ENCODE measurements at regions not wholly inside any gene's neighbourhood (a gene's known extent, or its start where the extent isn't known, plus 50 kb on each side); places are given as distances from the start of the nearest gene placed in this dataset.

- no peak for TF ChIP-seq POLR2A (IDR thresholded peaks at IDR 0.05)
- TF ChIP-seq, protein P1, sequence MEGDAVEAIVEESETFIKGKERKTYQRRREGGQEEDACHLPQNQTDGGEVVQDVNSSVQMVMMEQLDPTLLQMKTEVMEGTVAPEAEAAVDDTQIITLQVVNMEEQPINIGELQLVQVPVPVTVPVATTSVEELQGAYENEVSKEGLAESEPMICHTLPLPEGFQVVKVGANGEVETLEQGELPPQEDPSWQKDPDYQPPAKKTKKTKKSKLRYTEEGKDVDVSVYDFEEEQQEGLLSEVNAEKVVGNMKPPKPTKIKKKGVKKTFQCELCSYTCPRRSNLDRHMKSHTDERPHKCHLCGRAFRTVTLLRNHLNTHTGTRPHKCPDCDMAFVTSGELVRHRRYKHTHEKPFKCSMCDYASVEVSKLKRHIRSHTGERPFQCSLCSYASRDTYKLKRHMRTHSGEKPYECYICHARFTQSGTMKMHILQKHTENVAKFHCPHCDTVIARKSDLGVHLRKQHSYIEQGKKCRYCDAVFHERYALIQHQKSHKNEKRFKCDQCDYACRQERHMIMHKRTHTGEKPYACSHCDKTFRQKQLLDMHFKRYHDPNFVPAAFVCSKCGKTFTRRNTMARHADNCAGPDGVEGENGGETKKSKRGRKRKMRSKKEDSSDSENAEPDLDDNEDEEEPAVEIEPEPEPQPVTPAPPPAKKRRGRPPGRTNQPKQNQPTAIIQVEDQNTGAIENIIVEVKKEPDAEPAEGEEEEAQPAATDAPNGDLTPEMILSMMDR (IDR thresholded peaks at IDR 0.05): no peak
Measured at GRCh38 chr16:63050391-63050790, 1014.2 kb upstream of the CDH8 start.

All from thyroid gland (tissue), 4 donors.